ENCODE measurements at regions not wholly inside any gene's neighbourhood (a gene's known extent, or its start where the extent isn't known, plus 50 kb on each side); places are given as distances from the start of the nearest gene placed in this dataset.

GRCh38 chr16:26554030-26554429, 512.7 kb upstream of the C16orf82 start:
- H3K36me3 ChIP-seq: no peaks in the 10 kb centered on the region
- no peak overlapping the region for H3K27ac ChIP-seq
- TF ChIP-seq CTCF (IDR thresholded peaks at IDR 0.05): no peak
- no peak for ATAC-seq (ENCODE audit: insufficient number of reproducible peaks, low FRiP score, low read depth)
- no peak for DNase-seq (ENCODE audit: low spot score)
- no peak overlapping the region for H3K4me3 ChIP-seq
- H3K4me1 ChIP-seq (ENCODE audit: control insufficient read depth in 1 of 2, low read depth in 2 of 2): no peaks in the 10 kb centered on the region
- no peaks in the 10 kb centered on the region for H3K9me3 ChIP-seq
- H3K27me3 ChIP-seq (replicated peaks; ENCODE audit: insufficient read depth): no peaks in the 10 kb centered on the region

GRCh38 chr16:26561303-26561702, 505.4 kb upstream of the C16orf82 start:
- H3K36me3 ChIP-seq: no peaks in the 10 kb centered on the region
- no peak overlapping the region for H3K27ac ChIP-seq
- TF ChIP-seq CTCF (IDR thresholded peaks at IDR 0.05): no peak
- ATAC-seq (ENCODE audit: insufficient number of reproducible peaks, low FRiP score, low read depth): no peak
- DNase-seq (ENCODE audit: low spot score): no peak
- H3K9me3 ChIP-seq: no peaks in the 10 kb centered on the region
- no peaks in the 10 kb centered on the region for H3K4me1 ChIP-seq (ENCODE audit: control insufficient read depth in 1 of 2, low read depth in 2 of 2)
- H3K4me3 ChIP-seq: no peak overlapping the region
- H3K27me3 ChIP-seq (replicated peaks; ENCODE audit: insufficient read depth): no peaks in the 10 kb centered on the region

GRCh38 chr16:26563018-26563417, 503.7 kb upstream of the C16orf82 start:
- Histone ChIP-seq H3K9me3 (no peaks in the 10 kb centered on the region), H3K4me1 (ENCODE audit: control insufficient read depth in 1 of 2, low read depth in 2 of 2) (no peaks in the 10 kb centered on the region), H3K4me3 (no peak overlapping the region), H3K27ac (no peak overlapping the region), H3K36me3 (no peaks in the 10 kb centered on the region), H3K27me3 (replicated peaks; ENCODE audit: insufficient read depth) (no peaks in the 10 kb centered on the region)
- no peak for TF ChIP-seq CTCF (IDR thresholded peaks at IDR 0.05)
- DNase-seq (ENCODE audit: low spot score) (no peak), ATAC-seq (ENCODE audit: insufficient number of reproducible peaks, low FRiP score, low read depth) (no peak)

- ATAC-seq (ENCODE audit: insufficient number of reproducible peaks, low FRiP score, low read depth) (no peak), DNase-seq (ENCODE audit: low spot score) (no peak)
- Histone ChIP-seq H3K27ac (no peak overlapping the region), H3K27me3 (replicated peaks; ENCODE audit: insufficient read depth) (no peaks in the 10 kb centered on the region), H3K4me1 (ENCODE audit: control insufficient read depth in 1 of 2, low read depth in 2 of 2) (no peaks in the 10 kb centered on the region), H3K9me3 (no peaks in the 10 kb centered on the region), H3K4me3 (no peak overlapping the region), H3K36me3 (no peaks in the 10 kb centered on the region)
- TF ChIP-seq CTCF (IDR thresholded peaks at IDR 0.05): no peak
Measured at GRCh38 chr16:26567356-26567755, 499.4 kb upstream of the C16orf82 start.

- no peaks in the 10 kb centered on the region for H3K27me3 ChIP-seq (replicated peaks; ENCODE audit: insufficient read depth)
- no peaks in the 10 kb centered on the region for H3K36me3 ChIP-seq
- H3K4me1 ChIP-seq (ENCODE audit: control insufficient read depth in 1 of 2, low read depth in 2 of 2): no peaks in the 10 kb centered on the region
- H3K27ac ChIP-seq: no peak overlapping the region
- no peaks in the 10 kb centered on the region for H3K9me3 ChIP-seq
- H3K4me3 ChIP-seq: no peak overlapping the region
- no peak for DNase-seq (ENCODE audit: low spot score)
- ATAC-seq (ENCODE audit: insufficient number of reproducible peaks, low FRiP score, low read depth): no peak
- TF ChIP-seq CTCF (IDR thresholded peaks at IDR 0.05): no peak
Measured at GRCh38 chr16:26569793-26570192, 496.9 kb upstream of the C16orf82 start.
